ENCODE measurements at regions not wholly inside any gene's neighbourhood (a gene's known extent, or its start where the extent isn't known, plus 50 kb on each side); places are given as distances from the start of the nearest gene placed in this dataset.

DNA sequence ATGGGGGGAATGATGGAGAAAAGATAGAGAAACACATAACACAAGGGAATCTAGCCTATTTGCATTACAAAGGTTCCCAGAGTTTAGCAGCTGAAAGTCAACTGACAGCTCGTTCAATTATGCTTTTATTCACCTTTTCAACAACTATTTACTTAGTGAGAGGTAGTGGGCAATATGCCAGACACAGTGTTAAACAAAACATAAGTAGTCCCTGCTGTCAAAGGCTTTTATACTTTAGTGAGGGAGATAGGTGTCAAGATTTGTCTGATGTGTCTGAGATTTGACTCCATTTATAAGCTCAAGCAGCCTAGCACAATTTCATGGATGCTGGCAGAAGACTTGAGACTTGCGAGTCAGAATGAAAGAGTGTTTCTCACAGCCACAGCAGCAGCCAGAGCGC, 549.0 kb upstream of the VSTM2A start:
- Histone ChIP-seq H3K9me3 (ENCODE audit: insufficient read depth in 2 of 2, low read depth in 1 of 2, low read length in 1 of 2) (no peaks in the 10 kb centered on the region), H3K14ac (ENCODE audit: insufficient read length) (no peak overlapping the region), H3K9ac (replicated peaks in 1 of 4; ENCODE audit: extremely low read depth in 1 of 4, low read depth in 3 of 4, low read length in 3 of 4) (no peak overlapping the region), H3K23me2 (ENCODE audit: low read depth, low read length) (no peaks in the 10 kb centered on the region), H3K27me3 (replicated peaks in 1 of 4; ENCODE audit: control insufficient read depth in 3 of 4, extremely low read depth in 1 of 4, insufficient read depth in 3 of 4, low read length in 3 of 4) (no peaks in the 10 kb centered on the region), H2BK5ac (ENCODE audit: low read depth, low read length) (no peak overlapping the region), H2AFZ (ENCODE audit: low read length) (no peak overlapping the region), H4K20me1 (replicated peaks in 1 of 2; ENCODE audit: control insufficient read depth in 1 of 2, insufficient read depth in 2 of 2, low read length in 2 of 2) (no peaks in the 10 kb centered on the region), H3K79me2 (ENCODE audit: control insufficient read depth in 1 of 2, insufficient read depth in 2 of 2, low read length in 2 of 2) (no peaks in the 10 kb centered on the region), H3K56ac (replicated peaks; ENCODE audit: insufficient read length, low read depth, low read length) (no peak overlapping the region), H2BK120ac (replicated peaks; ENCODE audit: low read depth, low read length) (no peak overlapping the region), H2AK5ac (ENCODE audit: low read depth, low read length) (no peak overlapping the region), H3K4me2 (ENCODE audit: insufficient read depth in 1 of 2, low read depth in 2 of 2, low read length in 2 of 2) (no peak overlapping the region), H4K91ac (replicated peaks; ENCODE audit: insufficient read length, low read length) (no peak overlapping the region), H4K5ac (ENCODE audit: insufficient read length, low read depth, low read length) (no peak overlapping the region), H3K36me3 (ENCODE audit: control insufficient read depth in 2 of 4, insufficient read depth in 4 of 4, low read length in 3 of 4) (no peaks in the 10 kb centered on the region), H3K4me3 (ENCODE audit: extremely low read depth in 1 of 4, insufficient read depth in 2 of 4, low read depth in 3 of 4, low read length in 4 of 4) (no peak overlapping the region), H4K8ac (ENCODE audit: extremely low read depth, insufficient read depth, low read length) (no peak overlapping the region), H3K18ac (ENCODE audit: extremely low read depth, low read length) (no peak overlapping the region), H3K79me1 (ENCODE audit: low read depth, low read length) (no peaks in the 10 kb centered on the region), H3K23ac (ENCODE audit: insufficient read length) (no peak overlapping the region), H2BK15ac (ENCODE audit: low read length) (no peak overlapping the region), H2BK12ac (ENCODE audit: low read depth, low read length) (no peak overlapping the region), H3K4me1 (replicated peaks in 1 of 4; ENCODE audit: control insufficient read depth in 3 of 4, insufficient read depth in 4 of 4, low read length in 3 of 4) (no peaks in the 10 kb centered on the region), H3K27ac (ENCODE audit: low read depth, low read length) (no peak overlapping the region), H3K4ac (replicated peaks; ENCODE audit: insufficient read length, low read depth, low read length) (no peak overlapping the region), H2BK20ac (ENCODE audit: low read length) (no peak overlapping the region)
- CTCF ChIA-PET (ENCODE audit: partially characterized antibody), result interaction anchor here (1.1 kb wide), 1 partner anchor 12 kb away, joined by 3 read pairs; no protein-coding TSS in a partner anchor
- POLR2A ChIA-PET (ENCODE audit: partially characterized antibody), result no interaction called here
- DNase-seq (ENCODE audit: low read depth in 1 of 2, low spot score in 2 of 2) (no peak), FAIRE-seq (no peak)
- WGBS, 2 experiments (ENCODE audit: extremely low coverage in 1 of 2, insufficient coverage in 1 of 2, insufficient read length in 1 of 2, insufficient replicate concordance in 2 of 2, low coverage in 1 of 2, low lambda C conversion rate in 2 of 2, missing lambda C conversion rate in 1 of 2), result 84% methylated on average over 3 of the region's 3 CpGs; no CpG with 5 or more reads in 1 of the 2 experiments
- TF ChIP-seq SAP30 (IDR thresholded peaks at IDR 0.05; ENCODE audit: insufficient read depth, insufficient replicate concordance, low read length), result no peak
- TF ChIP-seq, protein P1, sequence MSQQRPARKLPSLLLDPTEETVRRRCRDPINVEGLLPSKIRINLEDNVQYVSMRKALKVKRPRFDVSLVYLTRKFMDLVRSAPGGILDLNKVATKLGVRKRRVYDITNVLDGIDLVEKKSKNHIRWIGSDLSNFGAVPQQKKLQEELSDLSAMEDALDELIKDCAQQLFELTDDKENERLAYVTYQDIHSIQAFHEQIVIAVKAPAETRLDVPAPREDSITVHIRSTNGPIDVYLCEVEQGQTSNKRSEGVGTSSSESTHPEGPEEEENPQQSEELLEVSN (IDR thresholded peaks at IDR 0.05), result no peak
- TF ChIP-seq ZNF274 (IDR thresholded peaks at IDR 0.05; ENCODE audit: borderline replicate concordance, extremely low read depth, low read length), result no peak
- TF ChIP-seq BCL11A (IDR thresholded peaks at IDR 0.05; ENCODE audit: low read depth in 2 of 2, low read length in 2 of 2), result no peak
- TF ChIP-seq TEAD4 (IDR thresholded peaks at IDR 0.05; ENCODE audit: low read depth, low read length), result no peak
- TF ChIP-seq HDAC2 (IDR thresholded peaks at IDR 0.05; ENCODE audit: borderline replicate concordance in 1 of 2, low read depth in 2 of 2, low read length in 2 of 2), result no peak
- TF ChIP-seq BRCA1 (IDR thresholded peaks at IDR 0.05; ENCODE audit: low read depth, low read length), result no peak
- TF ChIP-seq TAF7 (optimal IDR thresholded peaks at IDR 0.05; ENCODE audit: borderline replicate concordance, low read depth, low read length), result no peak
- no peak for TF ChIP-seq POLR2A (IDR thresholded peaks at IDR 0.05; ENCODE audit: control extremely low read depth in 1 of 2, low read depth in 2 of 2, low read length in 2 of 2)
- TF ChIP-seq TAF1 (IDR thresholded peaks at IDR 0.05; ENCODE audit: low read depth, low read length), result no peak
- TF ChIP-seq RNF2 (IDR thresholded peaks at IDR 0.05; ENCODE audit: borderline replicate concordance, low read depth, low read length, missing control alignments, poor library complexity, severe bottlenecking), result no peak
- TF ChIP-seq MAFK (IDR thresholded peaks at IDR 0.05; ENCODE audit: low read depth, low read length), result no peak
- TF ChIP-seq SIN3A (conservative IDR thresholded peaks at IDR 0.05 in 1 of 2, IDR thresholded peaks at IDR 0.05 in 1 of 2; ENCODE audit: low read depth in 1 of 2, low read length in 2 of 2), result no peak
- TF ChIP-seq TBP (IDR thresholded peaks at IDR 0.05; ENCODE audit: low read depth, low read length), result no peak

All from H1 (cell line).